ENCODE measurements at regions not wholly inside any gene's neighbourhood (a gene's known extent, or its start where the extent isn't known, plus 50 kb on each side); places are given as distances from the start of the nearest gene placed in this dataset.

GRCh38 chr5:112566251-112566650, 147.2 kb upstream of the EPB41L4A start:
- TF ChIP-seq CTCF (conservative IDR thresholded peaks at IDR 0.05; ENCODE audit: low read depth, low read length) = no peak
- no peak for TF ChIP-seq EZH2 (IDR thresholded peaks at IDR 0.05; ENCODE audit: borderline replicate concordance, low read depth, low read length, poor library complexity, severe bottlenecking)

Measured in A673 (cell line).